LoVo (cell line): ENCODE measurements at regions not wholly inside any gene's neighbourhood (a gene's known extent, or its start where the extent isn't known, plus 50 kb on each side); places are given as distances from the start of the nearest gene placed in this dataset.
"Not testable (repeated sequence)": the region's sequence is repeated elsewhere in the genome, so short reads cannot be mapped to it uniquely, and the experiment has no call there.

Experiments used
- DNase-seq: peaks from one replicate; pipeline ENCODE4 v3.0.0-alpha.2; 2016; ENCODE audit warnings: low spot score

DNA sequence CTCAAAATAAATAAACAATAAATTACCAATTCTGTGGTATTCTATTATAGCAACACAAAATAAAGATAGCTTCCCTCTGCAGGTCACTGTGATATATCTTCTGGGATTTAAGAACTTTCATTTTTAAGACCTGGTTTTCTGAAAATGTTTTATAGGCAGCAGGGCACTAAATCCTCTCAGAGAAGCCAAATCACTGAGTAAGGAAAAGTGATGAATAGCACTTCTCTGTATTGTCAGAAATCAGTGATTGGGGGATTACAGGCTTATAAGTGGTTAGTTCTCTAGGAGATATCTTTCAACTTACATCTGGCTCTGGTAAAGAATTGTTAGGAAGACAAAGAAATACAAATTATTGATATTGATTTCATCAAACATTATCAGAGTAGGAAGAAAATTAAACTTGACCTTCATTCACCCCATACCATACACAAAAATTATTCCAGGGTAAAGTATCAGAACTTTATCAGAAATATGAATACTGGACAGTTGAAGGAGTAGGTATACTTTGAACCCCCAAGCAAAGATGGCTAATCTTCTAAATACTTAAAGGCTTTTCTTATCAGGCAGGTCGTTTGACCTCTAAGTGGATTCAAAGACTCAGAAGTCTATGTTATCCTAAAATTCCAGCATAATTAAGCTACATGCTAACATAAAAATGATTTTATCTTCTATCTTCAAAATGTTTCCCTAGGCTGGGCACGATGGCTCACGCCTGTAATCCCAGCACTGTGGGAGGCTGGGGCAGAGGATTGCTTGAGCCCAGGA is 81.6 kb upstream of the USP9X start:
- no peak for DNase-seq

DNA sequence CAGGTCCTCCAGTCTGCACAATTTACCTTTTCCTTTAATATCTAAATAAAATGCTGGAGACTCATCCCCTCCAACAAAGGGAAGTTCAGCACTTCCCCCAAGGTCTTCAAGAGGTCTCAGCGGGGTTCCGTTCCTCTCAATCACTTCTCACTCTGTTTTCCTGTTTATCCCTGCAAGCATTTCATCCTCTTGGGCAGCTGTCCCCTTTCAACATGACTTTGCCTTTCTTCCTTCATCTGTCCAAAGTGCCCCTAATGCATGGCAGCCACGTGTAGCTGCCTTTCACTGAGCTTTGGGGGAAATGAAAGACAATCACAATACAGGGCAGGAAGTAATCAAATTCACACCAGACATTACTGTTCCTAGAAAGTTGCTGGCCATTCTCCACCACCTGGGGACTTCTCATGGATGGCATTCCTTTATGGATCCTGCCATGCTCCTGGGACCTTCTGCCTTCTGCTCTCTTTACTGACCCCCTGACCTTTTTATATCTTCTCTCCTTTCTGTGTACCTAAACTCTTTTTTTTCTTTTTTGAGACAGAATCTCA is 79.7 kb upstream of the USP9X start:
- DNase-seq = no peak

DNA sequence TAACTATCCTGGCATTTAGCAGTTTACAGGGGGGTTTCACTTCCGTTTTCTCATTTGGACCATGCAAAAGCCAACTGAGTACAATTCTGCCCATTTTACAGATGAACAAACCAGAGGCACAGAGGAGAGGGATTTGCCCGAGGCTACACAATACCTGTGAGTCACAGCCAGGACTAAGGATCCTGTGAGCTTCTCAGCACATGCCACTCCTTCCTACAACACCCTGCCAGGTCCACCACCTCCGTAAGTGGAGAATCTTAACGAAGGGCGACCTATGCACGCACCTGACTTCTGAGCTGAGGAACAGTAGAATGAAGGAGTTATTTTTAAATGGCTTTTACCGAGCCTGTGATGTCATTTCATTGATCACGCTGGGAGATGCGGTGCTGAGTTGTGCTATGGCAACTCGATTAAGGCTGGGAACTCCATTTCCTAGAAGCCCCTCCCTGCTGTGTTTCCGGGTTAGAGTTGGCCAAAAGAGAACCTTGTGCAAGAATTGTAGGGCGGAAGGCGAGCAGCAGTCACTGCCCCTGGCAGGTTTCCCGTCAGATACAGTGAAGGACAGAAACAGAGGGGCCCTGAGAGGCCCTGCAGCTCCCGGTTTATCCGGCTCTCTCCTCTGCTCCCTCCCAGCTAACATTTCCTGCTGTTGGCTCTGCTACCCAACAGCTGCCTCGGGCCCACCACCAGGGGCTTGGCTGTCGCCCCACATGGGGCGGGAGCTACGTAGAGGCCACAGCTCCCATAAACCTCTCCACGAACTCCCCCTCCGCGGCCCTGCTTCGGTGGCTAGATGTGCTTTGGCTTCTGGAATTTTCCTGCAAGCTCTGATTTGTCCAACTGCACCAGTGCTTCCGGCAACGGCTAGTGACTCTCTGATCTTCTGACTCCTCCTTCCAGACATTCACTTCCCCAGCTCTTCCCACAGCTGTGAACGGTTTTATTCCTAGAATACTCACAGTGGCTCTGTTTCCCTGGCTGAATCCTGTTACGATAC is 75.1 kb upstream of the USP9X start:
- peak; percentile 72 for DNase-seq

DNA sequence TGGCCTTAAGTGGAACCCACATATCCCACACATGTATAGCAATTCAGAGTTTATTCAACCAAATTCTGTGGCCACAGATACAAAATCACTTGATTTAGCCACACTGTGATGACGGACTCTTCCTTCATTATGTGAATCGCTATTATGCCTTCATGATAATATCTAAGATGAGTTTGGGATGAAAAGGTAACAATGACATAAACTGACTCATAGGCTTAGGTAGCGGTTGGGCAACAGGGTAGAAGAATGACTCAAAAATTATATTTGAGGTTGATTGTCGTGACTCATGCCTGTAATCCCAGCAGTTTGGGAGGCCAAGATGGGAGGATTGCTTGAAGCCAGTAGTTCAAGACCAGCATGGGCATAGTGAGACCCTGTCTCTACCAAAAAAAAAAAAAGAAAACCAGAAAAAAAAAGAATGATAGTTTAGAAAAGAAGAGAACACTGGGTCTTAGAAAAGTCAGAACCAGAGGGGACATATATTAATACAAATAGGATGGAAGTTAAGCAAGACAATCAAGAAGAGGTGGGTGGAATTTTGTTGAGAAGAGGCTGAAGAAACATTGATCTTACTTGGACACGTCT is 70.4 kb upstream of the USP9X start:
- DNase-seq = peak; percentile 18

GRCh38 chrX:41017785-41018184 is 67.5 kb upstream of the USP9X start:
- not testable (repeated sequence) for DNase-seq

DNA sequence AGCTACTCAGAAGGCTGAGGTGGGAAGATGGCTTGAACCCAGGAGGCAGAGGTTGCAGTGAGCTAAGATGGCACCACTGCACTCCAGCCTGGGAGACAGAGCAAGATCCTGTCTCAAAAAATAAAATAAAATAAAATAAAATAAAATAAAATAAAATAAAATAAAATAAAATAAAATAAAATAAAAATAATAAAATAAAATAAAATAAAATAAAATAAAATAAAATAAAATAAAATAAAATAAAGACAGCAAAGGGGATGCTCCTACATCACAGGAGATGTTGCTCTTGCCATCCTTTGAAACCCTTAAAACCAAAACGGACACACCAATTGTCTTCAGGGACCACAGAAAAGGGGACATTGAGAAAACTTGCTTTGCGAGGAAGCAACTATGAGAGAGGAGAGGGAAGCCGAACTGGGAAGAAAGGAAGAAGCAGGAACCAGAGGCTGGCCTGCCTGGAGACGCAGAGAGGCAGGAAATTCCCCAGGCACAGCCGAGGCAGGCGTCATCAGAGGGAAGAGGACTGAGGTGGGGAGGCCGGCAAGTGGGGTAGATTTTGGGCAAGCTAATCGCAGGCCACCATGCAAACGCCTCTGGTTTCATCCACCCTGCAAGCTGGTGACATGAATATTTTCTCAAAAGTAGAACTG is 66.7 kb upstream of the USP9X start:
- not testable (repeated sequence) for DNase-seq

GRCh38 chrX:41019041-41019392 is 66.2 kb upstream of the USP9X start:
- DNase-seq = no peak

DNA sequence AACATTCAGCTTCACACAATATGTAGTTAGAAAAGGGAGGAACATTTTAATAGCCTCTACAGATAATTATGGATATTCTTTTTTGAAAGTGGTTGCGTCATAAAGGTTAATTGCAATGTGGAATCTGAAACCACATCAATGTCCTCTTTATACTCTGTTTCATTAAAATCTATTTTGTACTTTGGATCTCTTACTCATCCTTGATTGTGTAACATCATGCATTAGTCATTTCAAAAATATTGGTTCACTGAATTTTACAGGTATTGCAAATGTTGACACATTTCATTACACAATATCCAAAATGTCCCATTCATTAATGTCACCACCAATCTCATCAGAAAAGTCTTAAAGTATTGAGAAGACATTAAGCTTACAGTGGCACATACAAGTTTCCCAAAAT is 62.7 kb upstream of the USP9X start:
- peak; percentile 73 for DNase-seq

GRCh38 chrX:41023098-41023497 is 62.1 kb upstream of the USP9X start:
- DNase-seq = no peak

DNA sequence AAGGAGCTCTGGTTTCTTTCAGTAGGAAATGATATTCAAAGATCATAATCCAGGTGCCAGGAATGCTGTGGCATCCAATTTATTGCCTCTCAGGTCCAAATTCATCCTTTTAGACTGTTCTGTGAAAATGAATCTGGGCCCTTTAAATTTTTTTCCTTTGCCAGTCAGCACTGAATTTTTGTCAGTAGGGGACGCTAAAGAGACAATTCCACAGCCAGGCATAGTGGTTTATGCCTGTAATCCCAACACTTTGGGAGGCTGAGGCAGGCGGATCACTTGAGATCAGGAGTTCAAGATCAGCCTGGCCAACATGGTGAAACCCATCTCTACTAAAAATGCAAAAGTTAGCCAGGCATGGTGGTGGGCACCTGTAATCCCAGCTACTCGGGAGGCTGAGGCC is 60.9 kb upstream of the USP9X start:
- not testable (repeated sequence) for DNase-seq

DNA sequence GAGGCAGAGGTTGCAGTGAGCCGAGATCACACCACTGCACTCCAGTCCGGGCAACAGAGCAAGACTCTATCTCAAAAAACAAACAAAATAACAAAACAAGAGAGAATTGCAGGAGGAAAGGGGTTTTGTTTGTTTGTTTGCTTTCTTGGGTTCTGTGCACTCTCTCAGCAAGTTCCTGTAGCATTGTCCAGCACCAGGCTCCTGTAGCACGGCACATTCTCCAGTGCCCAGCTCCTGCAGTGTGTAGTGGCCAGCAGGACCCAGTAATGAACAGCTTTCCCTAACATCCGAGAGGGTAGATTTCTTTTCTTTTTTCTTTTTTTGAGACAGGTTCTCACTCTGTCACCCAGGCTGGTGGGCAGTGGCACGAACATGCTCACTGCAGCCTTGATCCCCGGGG is 60.5 kb upstream of the USP9X start:
- DNase-seq = no peak

DNA sequence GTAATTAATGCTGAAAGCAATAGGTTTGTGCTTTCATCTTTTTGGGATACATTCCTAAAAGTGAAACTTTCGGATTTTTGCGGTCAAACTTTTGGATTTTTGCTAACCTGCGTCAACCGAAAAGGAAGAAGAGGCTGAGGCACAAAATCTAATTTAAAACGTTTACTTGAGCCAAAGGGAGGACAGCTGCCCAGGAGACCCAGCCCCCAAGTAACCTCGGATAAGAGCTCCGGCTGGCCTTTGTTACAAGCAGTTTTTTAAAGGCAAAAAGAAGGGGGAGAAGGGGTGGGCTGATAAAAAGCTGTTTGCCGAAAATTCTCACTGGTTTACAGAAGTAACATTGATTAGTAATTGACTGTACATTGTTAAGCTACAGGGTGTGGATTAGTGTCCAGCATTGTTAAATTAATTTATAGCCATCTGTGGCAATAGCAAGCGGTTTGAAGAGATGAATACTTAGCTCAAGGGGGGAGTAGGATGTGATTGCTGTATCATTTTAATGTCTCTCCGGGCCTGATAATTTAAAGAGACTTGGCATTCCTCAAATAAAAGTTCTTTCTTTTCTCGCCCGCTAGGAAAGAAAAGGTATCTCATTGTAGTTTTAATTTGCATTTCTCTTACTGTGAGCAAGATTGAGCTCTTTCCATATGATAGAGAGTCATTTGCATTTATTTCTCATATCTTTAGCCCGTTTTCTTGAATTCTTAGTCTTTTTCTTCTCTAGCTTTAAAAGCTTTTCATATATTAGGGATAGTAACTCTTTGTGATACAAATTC is 59.1 kb upstream of the USP9X start:
- no peak for DNase-seq

DNA sequence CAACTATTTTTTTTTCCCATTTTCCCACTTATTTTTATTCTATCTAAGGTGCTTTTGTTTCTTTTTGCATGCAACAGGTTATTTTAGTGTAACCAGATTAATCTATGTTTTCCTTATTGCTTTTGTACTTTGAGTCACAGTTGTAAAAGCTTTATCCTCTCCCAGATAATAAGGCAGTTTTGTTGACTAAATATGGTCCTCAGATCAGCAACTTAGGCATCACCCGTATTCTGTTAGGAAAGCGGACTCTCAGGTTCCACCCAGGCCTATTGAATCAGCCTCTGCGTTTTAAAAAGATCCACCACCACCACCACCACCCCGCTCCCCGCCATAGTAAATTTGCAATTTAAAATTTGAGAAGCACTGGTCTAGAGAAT is 58.6 kb upstream of the USP9X start:
- DNase-seq = no peak

GRCh38 chrX:41029332-41029731 is 55.9 kb upstream of the USP9X start:
- DNase-seq = no peak

GRCh38 chrX:41031256-41031967 is 53.8 kb upstream of the USP9X start:
- DNase-seq = no peak

- DNase-seq = no peak
Observed at GRCh38 chrX:41033299-41033698, 51.9 kb upstream of the USP9X start.

- DNase-seq = not testable (repeated sequence)
Observed at GRCh38 chrX:41034902-41035301, 50.3 kb upstream of the USP9X start.
